Renal cortex interstitium (tissue), 11 donors: ENCODE measurements at regions not wholly inside any gene's neighbourhood (a gene's known extent, or its start where the extent isn't known, plus 50 kb on each side); places are given as distances from the start of the nearest gene placed in this dataset.
"Not testable (repeated sequence)": the region's sequence is repeated elsewhere in the genome, so short reads cannot be mapped to it uniquely, and the experiment has no call there.

Source experiments
- DNase-seq, 11 donors: peaks; one replicate each; pipeline ENCODE4 v3.0.0-alpha.2; 2013; ENCODE audit warnings: low read depth in 9 of 11, low spot score in 4 of 11; ENCODE audit errors: extremely low read depth in 1 of 11

- DNase-seq, result no peak
Observed at GRCh38 chr1:232316864-232317263, 313.1 kb downstream of the SIPA1L2 start.

GRCh38 chr1:232313876-232314275, 316.1 kb downstream of the SIPA1L2 start:
- DNase-seq, result not testable (repeated sequence)

- no peak for DNase-seq
Observed at GRCh38 chr1:232310541-232310940, 319.4 kb downstream of the SIPA1L2 start.

GRCh38 chr1:232308616-232309015, 321.3 kb downstream of the SIPA1L2 start:
- no peak for DNase-seq

- no peak for DNase-seq
Observed at GRCh38 chr1:232307296-232308017, 322.5 kb downstream of the SIPA1L2 start.

- peak in 7 of 11 donors; percentile 34 to 69 (median 45) for DNase-seq
Observed at GRCh38 chr1:232306269-232306961, 323.5 kb downstream of the SIPA1L2 start.

- no peak for DNase-seq
Observed at GRCh38 chr1:232305050-232305449, 324.9 kb downstream of the SIPA1L2 start.

- no peak for DNase-seq
Observed at GRCh38 chr1:232303222-232303620, 326.7 kb downstream of the SIPA1L2 start.

GRCh38 chr1:232302376-232303221, 327.3 kb downstream of the SIPA1L2 start:
- no peak for DNase-seq

- no peak for DNase-seq
Observed at GRCh38 chr1:232301246-232301645, 328.7 kb downstream of the SIPA1L2 start.

- DNase-seq, result no peak
Observed at GRCh38 chr1:232300466-232300865, 329.5 kb downstream of the SIPA1L2 start.

GRCh38 chr1:232296461-232296860, 333.5 kb downstream of the SIPA1L2 start:
- DNase-seq, result no peak

- no peak for DNase-seq
Observed at GRCh38 chr1:232293361-232293760, 336.6 kb downstream of the SIPA1L2 start.

- DNase-seq, result no peak
Observed at GRCh38 chr1:232292818-232293217, 337.1 kb downstream of the SIPA1L2 start.

GRCh38 chr1:232292239-232292638, 337.7 kb downstream of the SIPA1L2 start:
- DNase-seq, result peak in 1 of 11 donors; percentile 7

- no peak for DNase-seq
Observed at GRCh38 chr1:232291681-232292080, 338.3 kb downstream of the SIPA1L2 start.

GRCh38 chr1:232291261-232291660, 338.7 kb downstream of the SIPA1L2 start:
- DNase-seq, result no peak

- DNase-seq, result no peak
Observed at GRCh38 chr1:232290570-232290969, 339.4 kb downstream of the SIPA1L2 start.

- DNase-seq, result no peak
Observed at GRCh38 chr1:232287676-232288569, 342.0 kb downstream of the SIPA1L2 start.
